ENCODE measurements at regions not wholly inside any gene's neighbourhood (a gene's known extent, or its start where the extent isn't known, plus 50 kb on each side); places are given as distances from the start of the nearest gene placed in this dataset.

GRCh38 chr14:101503431-101504095, 57.7 kb upstream of the DIO3 start:
- no peak for TF ChIP-seq CTCF (IDR thresholded peaks at IDR 0.05; ENCODE audit: low read depth, low read length)
- no peak overlapping the region for H3K4me3 ChIP-seq (ENCODE audit: low read depth, low read length)

GRCh38 chr14:101504096-101504948, 57.0 kb upstream of the DIO3 start:
- TF ChIP-seq CTCF (IDR thresholded peaks at IDR 0.05; ENCODE audit: low read depth, low read length): no peak
- no peak overlapping the region for H3K4me3 ChIP-seq (ENCODE audit: low read depth, low read length)

- no peak overlapping the region for H3K4me3 ChIP-seq (ENCODE audit: low read depth, low read length)
- TF ChIP-seq CTCF (IDR thresholded peaks at IDR 0.05; ENCODE audit: low read depth, low read length): no peak
These were observed 55.9 kb upstream of the DIO3 start for GRCh38 chr14:101505236-101505970.

GRCh38 chr14:101506211-101506925, 54.9 kb upstream of the DIO3 start:
- no peak overlapping the region for H3K4me3 ChIP-seq (ENCODE audit: low read depth, low read length)
- no peak for TF ChIP-seq CTCF (IDR thresholded peaks at IDR 0.05; ENCODE audit: low read depth, low read length)

- H3K4me3 ChIP-seq (ENCODE audit: low read depth, low read length): no peak overlapping the region
- no peak for TF ChIP-seq CTCF (IDR thresholded peaks at IDR 0.05; ENCODE audit: low read depth, low read length)
These were observed 54.1 kb upstream of the DIO3 start for GRCh38 chr14:101506926-101507835.

- H3K4me3 ChIP-seq (ENCODE audit: low read depth, low read length): no peak overlapping the region
- no peak for TF ChIP-seq CTCF (IDR thresholded peaks at IDR 0.05; ENCODE audit: low read depth, low read length)
These were observed 53.5 kb upstream of the DIO3 start for GRCh38 chr14:101507836-101508150.
